Mucosa of rectum (tissue), 2 donors: ENCODE measurements at regions not wholly inside any gene's neighbourhood (a gene's known extent, or its start where the extent isn't known, plus 50 kb on each side); places are given as distances from the start of the nearest gene placed in this dataset.
"Not testable (repeated sequence)": the region's sequence is repeated elsewhere in the genome, so short reads cannot be mapped to it uniquely, and the experiment has no call there.

Source experiments
- H3K27ac ChIP-seq, 2 donors: one replicate each; pipeline ENCODE4 v1.7.0; 2013; ENCODE audit warnings: inconsistent platforms in 2 of 2, low read depth in 2 of 2, low read length in 2 of 2
- H3K27me3 ChIP-seq, 2 donors: one replicate each; pipeline ENCODE4 v1.7.0; 2013; ENCODE audit warnings: low read length in 2 of 2; ENCODE audit not compliant: control insufficient read depth in 2 of 2, insufficient read depth in 2 of 2
- H3K36me3 ChIP-seq, 2 donors: one replicate each; pipeline ENCODE4 v1.7.0; 2013; ENCODE audit warnings: low read length in 2 of 2; ENCODE audit not compliant: control insufficient read depth in 2 of 2, insufficient read depth in 2 of 2
- H3K4me1 ChIP-seq, 2 donors: one replicate each; pipeline ENCODE4 v1.7.0; 2013; ENCODE audit warnings: low read length in 2 of 2, mild to moderate bottlenecking in 1 of 2; ENCODE audit not compliant: control insufficient read depth in 2 of 2, insufficient read depth in 2 of 2
- H3K4me3 ChIP-seq, 2 donors: one replicate each; pipeline ENCODE4 v1.7.0; 2013; ENCODE audit warnings: low read length in 2 of 2
- H3K9ac ChIP-seq, 2 donors: one replicate each; pipeline ENCODE4 v1.7.0; 2013; ENCODE audit warnings: low read length in 2 of 2, low read depth in 1 of 2, mild to moderate bottlenecking in 1 of 2
- H3K9me3 ChIP-seq, 2 donors: one replicate each; pipeline ENCODE4 v1.7.0; 2013; ENCODE audit warnings: low read length in 2 of 2; ENCODE audit not compliant: control insufficient read depth in 2 of 2
- donor health status: healthy.
- donor health status: Normal muscosa, but diverticular disease.

DNA sequence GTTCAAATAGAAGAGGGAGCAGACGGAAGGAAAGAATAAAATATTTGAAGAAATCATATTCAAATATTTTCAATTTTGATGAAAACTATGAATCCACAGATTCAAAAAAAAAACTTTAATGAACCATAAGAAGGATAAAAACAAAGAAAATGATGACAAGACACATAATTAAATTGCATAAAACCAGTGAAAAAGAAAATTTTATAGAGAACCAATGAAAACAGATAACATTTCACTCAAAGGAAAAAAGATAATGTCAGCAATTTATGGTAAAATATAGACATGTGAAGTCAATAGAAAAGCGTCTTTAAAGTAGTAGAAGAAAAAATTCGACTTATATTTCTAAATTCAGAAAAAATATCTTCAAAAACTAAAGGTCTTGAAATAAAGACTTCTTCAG, 546.5 kb upstream of the ATXN7L3B start:
- no peak overlapping the region for H3K27ac ChIP-seq
- H3K9me3 ChIP-seq: no peaks in the 10 kb centered on the region
- H3K4me1 ChIP-seq: no peaks in the 10 kb centered on the region
- H3K27me3 ChIP-seq: no peaks in the 10 kb centered on the region
- H3K9ac ChIP-seq: no peak overlapping the region
- no peak overlapping the region for H3K4me3 ChIP-seq
- H3K36me3 ChIP-seq: no peaks in the 10 kb centered on the region

GRCh38 chr12:73998894-73999293, 538.7 kb upstream of the ATXN7L3B start:
- Histone ChIP-seq H3K4me3 (no peak overlapping the region), H3K9me3 (peaks cover 0 to 2% of the 10 kb centered on the region in 2 donors), H3K36me3 (no peaks in the 10 kb centered on the region), H3K27me3 (no peaks in the 10 kb centered on the region), H3K27ac (no peak overlapping the region), H3K4me1 (no peaks in the 10 kb centered on the region), H3K9ac (no peak overlapping the region)

GRCh38 chr12:74015118-74015517, 522.5 kb upstream of the ATXN7L3B start:
- Histone ChIP-seq H3K27ac (no peak overlapping the region), H3K4me1 (no peaks in the 10 kb centered on the region), H3K36me3 (no peaks in the 10 kb centered on the region), H3K9ac (no peak overlapping the region), H3K9me3 (no peaks in the 10 kb centered on the region), H3K27me3 (no peaks in the 10 kb centered on the region), H3K4me3 (no peak overlapping the region)

DNA sequence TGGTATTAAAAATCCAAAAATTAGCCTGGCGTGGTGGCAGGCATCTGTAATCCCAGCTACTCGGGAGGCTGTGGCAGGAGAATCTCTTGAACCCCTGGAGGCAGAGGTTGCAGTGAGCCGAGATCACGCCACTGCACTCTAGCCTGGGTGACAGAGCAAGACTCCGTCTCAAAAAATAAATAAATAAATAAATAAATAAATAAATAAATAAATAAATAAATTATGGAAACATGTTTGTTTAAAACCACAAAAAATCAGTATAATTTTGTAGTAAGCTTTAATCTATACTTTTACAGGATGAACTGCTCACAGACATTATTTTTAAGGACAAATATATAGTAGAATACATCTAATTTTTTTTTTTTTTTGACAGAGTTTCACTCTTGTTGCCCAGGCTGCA, 521.3 kb upstream of the ATXN7L3B start:
- H3K27me3 ChIP-seq, H3K27ac ChIP-seq, H3K4me3 ChIP-seq, H3K9me3 ChIP-seq, H3K9ac ChIP-seq, H3K36me3 ChIP-seq, H3K4me1 ChIP-seq: not testable (repeated sequence)

DNA sequence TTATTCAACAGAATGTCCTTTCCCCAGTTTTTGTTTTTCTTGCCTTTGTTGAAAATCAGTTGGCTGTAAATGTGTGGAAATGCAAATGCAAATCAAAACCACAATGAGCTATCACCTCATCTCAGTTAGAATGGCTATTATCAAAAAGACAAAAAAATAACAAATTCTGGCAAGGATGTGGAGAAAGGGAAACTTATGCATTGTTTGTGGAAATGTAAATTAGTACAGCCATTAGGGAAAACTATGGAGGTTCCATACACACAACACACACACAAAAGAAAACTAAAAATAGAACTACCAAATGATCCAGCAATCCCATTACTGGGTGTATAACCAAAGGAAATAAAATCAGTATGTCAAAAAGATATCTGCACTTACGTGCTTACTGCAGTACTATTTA, 518.8 kb upstream of the ATXN7L3B start:
- no peak overlapping the region for H3K4me3 ChIP-seq
- H3K9ac ChIP-seq: no peak overlapping the region
- no peaks in the 10 kb centered on the region for H3K4me1 ChIP-seq
- no peaks in the 10 kb centered on the region for H3K27me3 ChIP-seq
- H3K9me3 ChIP-seq: no peaks in the 10 kb centered on the region
- H3K27ac ChIP-seq: no peak overlapping the region
- H3K36me3 ChIP-seq: no peaks in the 10 kb centered on the region

GRCh38 chr12:74021937-74022336, 515.7 kb upstream of the ATXN7L3B start:
- Histone ChIP-seq H3K4me1 (no peaks in the 10 kb centered on the region), H3K4me3 (no peak overlapping the region), H3K9ac (no peak overlapping the region), H3K9me3 (no peaks in the 10 kb centered on the region), H3K36me3 (no peaks in the 10 kb centered on the region), H3K27me3 (no peaks in the 10 kb centered on the region), H3K27ac (no peak overlapping the region)

DNA sequence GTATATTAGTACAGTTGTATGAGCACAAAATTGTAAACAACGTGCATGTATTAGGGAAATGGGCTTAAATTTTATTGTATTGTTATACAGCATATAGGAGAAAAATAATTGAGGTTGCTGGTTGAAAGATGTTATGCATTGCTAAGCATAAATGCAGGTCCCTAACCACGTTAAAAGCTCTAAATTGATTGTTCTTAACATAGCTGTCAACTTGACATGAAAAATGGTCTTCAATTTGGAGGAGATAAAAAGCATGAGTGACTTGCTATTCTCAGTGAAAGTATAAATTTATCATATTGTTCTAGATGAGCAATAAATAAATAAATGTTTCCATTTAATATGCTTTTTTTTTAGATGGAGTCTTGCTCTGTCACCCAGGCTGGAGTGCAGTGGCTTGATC, 506.6 kb upstream of the ATXN7L3B start:
- no peaks in the 10 kb centered on the region for H3K27me3 ChIP-seq
- no peaks in the 10 kb centered on the region for H3K36me3 ChIP-seq
- H3K27ac ChIP-seq: no peak overlapping the region
- no peak overlapping the region for H3K9ac ChIP-seq
- H3K4me3 ChIP-seq: no peak overlapping the region
- H3K4me1 ChIP-seq: no peaks in the 10 kb centered on the region
- H3K9me3 ChIP-seq: no peaks in the 10 kb centered on the region

DNA sequence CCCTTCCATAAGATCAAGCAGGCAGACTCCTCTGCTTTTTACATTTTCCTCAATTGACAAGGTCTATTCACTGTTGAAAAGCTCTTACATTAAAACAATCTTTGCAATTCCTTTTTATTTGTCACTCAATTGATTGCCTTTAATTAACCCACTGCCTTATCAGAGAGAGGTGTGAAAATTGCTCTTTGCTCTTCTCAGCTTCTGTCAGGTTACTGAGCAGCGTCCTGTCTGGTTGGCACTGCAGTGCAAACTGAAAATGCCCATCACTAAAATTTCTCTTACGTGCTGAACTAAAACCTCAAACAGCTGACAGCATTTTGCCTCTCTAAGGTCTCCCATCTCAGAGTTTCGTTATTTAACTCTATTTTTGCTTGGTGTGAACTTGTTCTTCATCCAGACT, 504.1 kb upstream of the ATXN7L3B start:
- Histone ChIP-seq H3K36me3 (no peaks in the 10 kb centered on the region), H3K9ac (no peak overlapping the region), H3K4me1 (no peaks in the 10 kb centered on the region), H3K9me3 (no peaks in the 10 kb centered on the region), H3K27me3 (no peaks in the 10 kb centered on the region), H3K27ac (no peak overlapping the region), H3K4me3 (no peak overlapping the region)

- H3K36me3 ChIP-seq, H3K4me1 ChIP-seq, H3K9me3 ChIP-seq, H3K9ac ChIP-seq, H3K27me3 ChIP-seq, H3K27ac ChIP-seq, H3K4me3 ChIP-seq: not testable (repeated sequence)
These were observed 498.5 kb upstream of the ATXN7L3B start for GRCh38 chr12:74039138-74039537.

- Histone ChIP-seq H3K9ac (no peak overlapping the region), H3K27me3 (no peaks in the 10 kb centered on the region), H3K9me3 (no peaks in the 10 kb centered on the region), H3K27ac (no peak overlapping the region), H3K4me3 (no peak overlapping the region), H3K36me3 (no peaks in the 10 kb centered on the region), H3K4me1 (no peaks in the 10 kb centered on the region)
These were observed 494.3 kb upstream of the ATXN7L3B start for GRCh38 chr12:74043343-74043742.

- Histone ChIP-seq H3K4me1 (no peaks in the 10 kb centered on the region), H3K36me3 (no peaks in the 10 kb centered on the region), H3K9me3 (no peaks in the 10 kb centered on the region), H3K4me3 (no peak overlapping the region), H3K27me3 (no peaks in the 10 kb centered on the region), H3K27ac (no peak overlapping the region), H3K9ac (no peak overlapping the region)
These were observed 488.3 kb upstream of the ATXN7L3B start for GRCh38 chr12:74049348-74049747.
